Bronchial epithelial cell (primary cell): ENCODE measurements at regions not wholly inside any gene's neighbourhood (a gene's known extent, or its start where the extent isn't known, plus 50 kb on each side); places are given as distances from the start of the nearest gene placed in this dataset.

Source experiments
- DNase-seq: peaks from one replicate; pipeline ENCODE4 v3.0.0-alpha.2; 2010; ENCODE audit warnings: low read depth
- FAIRE-seq: peaks from 2 replicates; lab custom pipeline; 2011; peaks lifted over from hg19 to GRCh38; lab: Jason Lieb, UNC
- H3K27me3 ChIP-seq: 2 replicates; pipeline ENCODE4 v1.5.1; 2011; ENCODE audit warnings: low read length; ENCODE audit not compliant: control insufficient read depth, insufficient read depth
- H3K36me3 ChIP-seq: 2 replicates; pipeline ENCODE4 v1.5.1; 2011; ENCODE audit warnings: low read length; ENCODE audit not compliant: control insufficient read depth, insufficient read depth
- H3K4me3 ChIP-seq: 2 replicates; pipeline ENCODE4 v1.5.1; 2011; ENCODE audit warnings: mild to moderate bottlenecking, low read depth, low read length, control low read depth
- CTCF ChIP-seq: IDR thresholded peaks from 2 replicates; pipeline ENCODE4 v1.5.1; 2011; ENCODE audit warnings: mild to moderate bottlenecking, moderate library complexity, low read length, control low read depth, inconsistent platforms; ENCODE audit not compliant: insufficient read depth, severe bottlenecking

GRCh38 chr10:80734589-80734988, 196.9 kb downstream of the SH2D4B start:
- H3K36me3 ChIP-seq: no peaks in the 10 kb centered on the region
- no peaks in the 10 kb centered on the region for H3K27me3 ChIP-seq
- FAIRE-seq (no peak), DNase-seq (no peak)
- H3K4me3 ChIP-seq: no peak overlapping the region
- TF ChIP-seq CTCF: no peak

- Histone ChIP-seq H3K27me3 (no peaks in the 10 kb centered on the region), H3K4me3 (no peak overlapping the region), H3K36me3 (no peaks in the 10 kb centered on the region)
- TF ChIP-seq CTCF: no peak
- DNase-seq (no peak), FAIRE-seq (no peak)
Observed at GRCh38 chr10:80737209-80737608, 199.5 kb downstream of the SH2D4B start.

GRCh38 chr10:80739328-80739727, 201.6 kb downstream of the SH2D4B start:
- no peak for TF ChIP-seq CTCF
- FAIRE-seq (no peak), DNase-seq (no peak)
- Histone ChIP-seq H3K27me3 (no peaks in the 10 kb centered on the region), H3K36me3 (no peaks in the 10 kb centered on the region), H3K4me3 (no peak overlapping the region)

- H3K36me3 ChIP-seq: no peaks in the 10 kb centered on the region
- no peak overlapping the region for H3K4me3 ChIP-seq
- FAIRE-seq (no peak), DNase-seq (no peak)
- no peak for TF ChIP-seq CTCF
- H3K27me3 ChIP-seq: no peaks in the 10 kb centered on the region
Observed at GRCh38 chr10:80739963-80740715, 202.4 kb downstream of the SH2D4B start.

- Histone ChIP-seq H3K4me3 (no peak overlapping the region), H3K27me3 (no peaks in the 10 kb centered on the region), H3K36me3 (no peaks in the 10 kb centered on the region)
- no peak for TF ChIP-seq CTCF
- DNase-seq: no peak
- FAIRE-seq: no peak
Observed at GRCh38 chr10:80741278-80741677, 203.6 kb downstream of the SH2D4B start.

- DNase-seq: no peak
- H3K4me3 ChIP-seq: no peak overlapping the region
- H3K27me3 ChIP-seq: no peaks in the 10 kb centered on the region
- H3K36me3 ChIP-seq: no peaks in the 10 kb centered on the region
- FAIRE-seq: no peak
- TF ChIP-seq CTCF: no peak
Observed at GRCh38 chr10:80750268-80750667, 212.6 kb downstream of the SH2D4B start.
